B cell (primary cell): ENCODE measurements at regions not wholly inside any gene's neighbourhood (a gene's known extent, or its start where the extent isn't known, plus 50 kb on each side); places are given as distances from the start of the nearest gene placed in this dataset.

Experiments
- ATAC-seq: fragments of 200-7000 bp; cut with Tn5 transposase; one replicate; pipeline ENCODE4 v1.10.0; 2021; ENCODE audit warnings: low read depth, mild to moderate bottlenecking, moderate number of reproducible peaks, moderate library complexity
- CTCF ChIA-PET: fragments of 350-600 bp; sonication (Branson Sonifier 250); formaldehyde crosslinking; loops from one replicate; lab custom pipeline; 2021; ENCODE audit warnings: antibody characterized with exemption, inconsistent platforms; lab: Charles Lee
- POLR2A ChIA-PET: fragments of 350-600 bp; sonication (Branson Sonifier 250); formaldehyde crosslinking; loops from one replicate; lab custom pipeline; 2021; ENCODE audit warnings: antibody characterized with exemption; lab: Charles Lee
- DNase-seq: peaks from one replicate; pipeline ENCODE4 v3.0.0; 2013
- H2AFZ ChIP-seq: 2 replicates; pipeline ENCODE4 v1.6.1; 2012; ENCODE audit warnings: mild to moderate bottlenecking, low read depth, low read length; ENCODE audit not compliant: insufficient read depth, poor library complexity, severe bottlenecking
- H3K27ac ChIP-seq, 2 donors: 1 replicate in 1 of 2; 2 replicates in 1 of 2; pipeline ENCODE4 v1.5.1; 2012 to 2013; ENCODE audit warnings: low read length in 2 of 2, mild to moderate bottlenecking in 2 of 2, moderate library complexity in 1 of 2
- H3K27me3 ChIP-seq, 4 experiments: fragments of 200-600 bp in 1 of 4; sonication (generic) in 1 of 4; replicated peaks in 1 of 4; 1 replicate in 2 of 4; 2 replicates in 2 of 4; pipeline versions ENCODE4 v1.6.1 to v1.7.0; 2013 to 2016; ENCODE audit warnings: low read length in 3 of 4, mild to moderate bottlenecking in 2 of 4, mixed read lengths in 1 of 4, moderate library complexity in 1 of 4; ENCODE audit not compliant: insufficient read depth in 4 of 4, control insufficient read depth in 3 of 4; ENCODE audit errors: control extremely low read depth in 1 of 4
- H3K36me3 ChIP-seq, 2 experiments: replicated peaks in 1 of 2; 1 replicate in 1 of 2; 2 replicates in 1 of 2; pipeline versions ENCODE4 v1.6.1 to v1.7.1; 2013; ENCODE audit warnings: low read length in 1 of 2; ENCODE audit not compliant: insufficient read depth in 2 of 2, control insufficient read depth in 1 of 2; ENCODE audit errors: control extremely low read depth in 1 of 2, extremely low read depth in 1 of 2
- H3K4me1 ChIP-seq, 2 donors: fragments of 200-600 bp in 1 of 2; sonication (generic) in 1 of 2; 1 replicate in 1 of 2; 2 replicates in 1 of 2; pipeline versions ENCODE4 v1.5.1 to v1.6.1; 2013 to 2017; ENCODE audit warnings: low read length in 2 of 2; ENCODE audit not compliant: control insufficient read depth in 2 of 2, insufficient read depth in 2 of 2
- H3K4me2 ChIP-seq: replicated peaks from 2 replicates; pipeline ENCODE3; 2012; ENCODE audit warnings: mild to moderate bottlenecking, low read depth, low read length; ENCODE audit not compliant: poor library complexity, severe bottlenecking
- H3K4me3 ChIP-seq, 5 experiments: fragments of 200-600 bp in 1 of 5; sonication (generic) in 1 of 5; 1 replicate in 3 of 5; 2 replicates in 2 of 5; pipeline versions ENCODE4 v1.5.1 to v1.7.0; 2011 to 2016; ENCODE audit warnings: low read length in 4 of 5, mild to moderate bottlenecking in 4 of 5, low read depth in 2 of 5, control low read depth in 1 of 5, moderate library complexity in 1 of 5; ENCODE audit not compliant: insufficient read depth in 1 of 5; ENCODE audit errors: control extremely low read depth in 1 of 5, extremely low read depth in 1 of 5
- H3K79me2 ChIP-seq: fragments of 200-600 bp; sonication (generic); one replicate; pipeline ENCODE4 v1.6.0; 2016; ENCODE audit warnings: low read length; ENCODE audit not compliant: control insufficient read depth, insufficient read depth
- H3K9ac ChIP-seq: fragments of 200-600 bp; sonication (generic); 2 replicates; pipeline ENCODE4 v1.6.1; 2017; ENCODE audit warnings: mild to moderate bottlenecking, low read length, moderate library complexity
- H3K9me3 ChIP-seq, 3 donors: one replicate each; pipeline versions ENCODE4 v1.6.1 to v1.7.1; 2013; ENCODE audit warnings: low read length in 2 of 3; ENCODE audit not compliant: control insufficient read depth in 2 of 3, insufficient read depth in 1 of 3; ENCODE audit errors: control extremely low read depth in 1 of 3
- H4K20me1 ChIP-seq: 2 replicates; pipeline ENCODE4 v1.6.0; 2012; ENCODE audit warnings: mild to moderate bottlenecking, low read length; ENCODE audit not compliant: insufficient read depth, control insufficient read depth, poor library complexity, severe bottlenecking
- H3K27ac Mint-ChIP-seq: one replicate; pipeline ENCODE4 v1.8.0; 2021; ENCODE audit warnings: mixed read lengths
- H3K27me3 Mint-ChIP-seq: one replicate; pipeline ENCODE4 v1.8.0; 2021; ENCODE audit warnings: mixed read lengths
- H3K4me1 Mint-ChIP-seq: one replicate; pipeline ENCODE4 v1.8.0; 2021; ENCODE audit warnings: mixed read lengths
- H3K4me3 Mint-ChIP-seq: one replicate; pipeline ENCODE4 v1.8.0; 2021; ENCODE audit warnings: mixed read lengths
- H3K9me3 Mint-ChIP-seq: one replicate; pipeline ENCODE4 v1.8.0; 2022; ENCODE audit warnings: mixed read lengths; ENCODE audit not compliant: insufficient read depth
- EZH2 ChIP-seq: IDR thresholded peaks from 2 replicates; pipeline ENCODE4 v1.6.1; 2012; ENCODE audit warnings: borderline replicate concordance, low read depth, mild to moderate bottlenecking, moderate library complexity, low read length; ENCODE audit not compliant: insufficient read depth, poor library complexity, severe bottlenecking
- WGBS: methylation state at CpG from one replicate; pipeline ENCODE4 v1.1.5; 2013; ENCODE audit warnings: missing lambda C conversion rate; ENCODE audit not compliant: insufficient coverage; 5-methylcytosine and 5-hydroxymethylcytosine counted together
- intact Hi-C: fragments of 100-400 bp; cut with micrococcal nuclease; formaldehyde crosslinking; loops from one replicate; pipeline ENCODE4 v1.10.0; 2022
- TF ChIP-seq, protein P1 (sequence below): fragments of 200-600 bp; IDR thresholded peaks from one replicate; pipeline ENCODE4 v1.8.0; 2022; ENCODE audit warnings: antibody characterized with exemption, mild to moderate bottlenecking

DNA sequence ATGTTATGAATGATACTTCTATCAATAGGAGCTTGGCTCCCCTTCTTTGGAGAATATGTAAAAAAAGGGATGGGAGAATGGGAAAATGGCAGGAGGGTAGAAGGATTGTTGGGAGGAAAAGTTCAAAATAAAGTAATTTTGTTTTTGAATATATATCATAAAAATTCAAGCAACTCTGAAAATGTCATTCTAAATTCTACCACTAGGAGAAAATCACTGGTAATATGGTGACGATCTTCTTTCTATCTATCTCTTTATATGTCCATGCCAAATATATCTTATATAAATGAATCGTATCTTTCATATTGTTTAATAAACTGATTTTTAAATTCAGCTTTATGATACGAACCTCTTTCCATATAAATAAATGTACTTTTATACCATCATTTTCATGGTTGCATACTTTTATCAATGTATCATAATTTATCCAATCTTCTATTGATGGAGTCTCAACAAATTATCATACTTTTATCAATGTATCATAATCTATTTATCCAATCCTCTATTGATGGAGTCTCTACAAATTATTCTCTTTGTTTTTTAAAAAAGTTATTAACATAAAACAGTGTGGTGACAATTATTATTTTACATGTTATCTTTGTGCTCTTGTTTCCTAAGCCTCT, 73.7 kb upstream of the MARK1 start:
- CTCF ChIA-PET, result interaction anchor here (0.9 kb wide), 1 partner anchor 259 kb away, joined by 3 read pairs; no protein-coding TSS in a partner anchor
- no peak overlapping the region for H3K4me3 ChIP-seq
- no peak overlapping the region for H3K9ac ChIP-seq
- POLR2A ChIA-PET, result no interaction called here
- no peaks in the 10 kb centered on the region for H3K4me1 Mint-ChIP-seq
- H3K4me1 ChIP-seq, result no peaks in the 10 kb centered on the region
- no peaks in the 10 kb centered on the region for H4K20me1 ChIP-seq
- H3K9me3 ChIP-seq, result no peaks in the 10 kb centered on the region
- H3K9me3 Mint-ChIP-seq, result no peaks in the 10 kb centered on the region
- peaks cover 54% of the 10 kb centered on the region for H3K27me3 Mint-ChIP-seq
- peaks cover 0 to 3% (median under 1%) of the 10 kb centered on the region in 4 experiments for H3K27me3 ChIP-seq
- no peak for ATAC-seq
- no peak overlapping the region for H3K4me3 Mint-ChIP-seq
- no peak overlapping the region for H3K27ac ChIP-seq
- DNase-seq, result no peak
- H3K4me2 ChIP-seq, result no peak overlapping the region
- H3K79me2 ChIP-seq, result no peaks in the 10 kb centered on the region
- TF ChIP-seq EZH2, result no peak
- TF ChIP-seq, protein P1, sequence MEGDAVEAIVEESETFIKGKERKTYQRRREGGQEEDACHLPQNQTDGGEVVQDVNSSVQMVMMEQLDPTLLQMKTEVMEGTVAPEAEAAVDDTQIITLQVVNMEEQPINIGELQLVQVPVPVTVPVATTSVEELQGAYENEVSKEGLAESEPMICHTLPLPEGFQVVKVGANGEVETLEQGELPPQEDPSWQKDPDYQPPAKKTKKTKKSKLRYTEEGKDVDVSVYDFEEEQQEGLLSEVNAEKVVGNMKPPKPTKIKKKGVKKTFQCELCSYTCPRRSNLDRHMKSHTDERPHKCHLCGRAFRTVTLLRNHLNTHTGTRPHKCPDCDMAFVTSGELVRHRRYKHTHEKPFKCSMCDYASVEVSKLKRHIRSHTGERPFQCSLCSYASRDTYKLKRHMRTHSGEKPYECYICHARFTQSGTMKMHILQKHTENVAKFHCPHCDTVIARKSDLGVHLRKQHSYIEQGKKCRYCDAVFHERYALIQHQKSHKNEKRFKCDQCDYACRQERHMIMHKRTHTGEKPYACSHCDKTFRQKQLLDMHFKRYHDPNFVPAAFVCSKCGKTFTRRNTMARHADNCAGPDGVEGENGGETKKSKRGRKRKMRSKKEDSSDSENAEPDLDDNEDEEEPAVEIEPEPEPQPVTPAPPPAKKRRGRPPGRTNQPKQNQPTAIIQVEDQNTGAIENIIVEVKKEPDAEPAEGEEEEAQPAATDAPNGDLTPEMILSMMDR, result peak; percentile 44
- no peak overlapping the region for H3K27ac Mint-ChIP-seq
- WGBS, result no CpG with 5 or more reads among the region's 3 CpGs
- no peak overlapping the region for H2AFZ ChIP-seq
- intact Hi-C loops, result no loop called here
- no peaks in the 10 kb centered on the region for H3K36me3 ChIP-seq

DNA sequence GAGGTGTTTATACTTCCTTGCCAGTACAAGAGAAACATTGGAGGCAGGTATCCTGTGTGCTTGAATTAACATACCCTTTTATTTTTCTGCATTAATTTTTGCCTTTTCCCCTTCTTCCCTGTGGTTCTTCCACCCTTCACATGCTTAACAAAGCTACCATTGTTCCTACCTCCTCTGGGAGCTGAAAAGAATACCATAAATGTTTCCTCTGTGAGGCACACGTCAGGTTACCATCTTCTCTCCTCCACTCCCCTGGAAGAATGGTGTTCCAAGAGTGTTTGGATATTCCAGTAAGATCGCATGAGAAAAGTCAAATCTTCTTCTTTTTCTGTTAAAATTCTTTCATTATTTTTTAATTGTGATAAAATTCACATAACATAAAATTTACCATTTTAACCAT, 74.6 kb upstream of the MARK1 start:
- no peak overlapping the region for H3K27ac Mint-ChIP-seq
- CTCF ChIA-PET, result no interaction called here

More for the DNA sequence above, 74.6 kb upstream of the MARK1 start:
- H3K4me3 ChIP-seq, result no peak overlapping the region
- DNase-seq (no peak), ATAC-seq (no peak)
- no peak overlapping the region for H3K9ac ChIP-seq
- Mint-ChIP-seq H3K4me3 (no peak overlapping the region), H3K27me3 (peaks cover 54% of the 10 kb centered on the region), H3K4me1 (no peaks in the 10 kb centered on the region), H3K9me3 (no peaks in the 10 kb centered on the region)
- no peaks in the 10 kb centered on the region for H3K79me2 ChIP-seq
- H3K27ac ChIP-seq, result no peak overlapping the region
- TF ChIP-seq, protein P1, result no peak
- no peak for TF ChIP-seq EZH2
- H3K4me2 ChIP-seq, result no peak overlapping the region
- intact Hi-C loops, result no loop called here
- no peaks in the 10 kb centered on the region for H3K36me3 ChIP-seq
- POLR2A ChIA-PET, result no interaction called here
- no peak overlapping the region for H2AFZ ChIP-seq
- H4K20me1 ChIP-seq, result no peaks in the 10 kb centered on the region
- no peaks in the 10 kb centered on the region for H3K9me3 ChIP-seq
- no peaks in the 10 kb centered on the region for H3K4me1 ChIP-seq
- WGBS, result no CpG with 5 or more reads among the region's 2 CpGs
- H3K27me3 ChIP-seq, result peaks cover 0 to 3% (median under 1%) of the 10 kb centered on the region in 4 experiments
